Prostate gland (tissue), 2 donors: ENCODE measurements at regions not wholly inside any gene's neighbourhood (a gene's known extent, or its start where the extent isn't known, plus 50 kb on each side); places are given as distances from the start of the nearest gene placed in this dataset.

Source experiments
- CTCF ChIP-seq, 4 experiments: fragments of 200-600 bp in 2 of 4; fragments of 450-650 bp in 2 of 4; sonication (generic) in 2 of 4; IDR thresholded peaks; 1 replicate in 3 of 4; 2 replicates in 1 of 4; pipeline ENCODE4 v1.5.1; 2016 to 2019; ENCODE audit warnings: antibody characterized with exemption in 4 of 4, mild to moderate bottlenecking in 2 of 4, moderate library complexity in 2 of 4
- POLR2A ChIP-seq: fragments of 450-650 bp; IDR thresholded peaks from one replicate; pipeline ENCODE4 v1.6.1; 2016; ENCODE audit warnings: antibody characterized with exemption, mild to moderate bottlenecking

- TF ChIP-seq POLR2A (no peak), CTCF (IDR thresholded peaks at IDR 0.05) (no peak)
These were observed 223.7 kb downstream of the MRPL39 start for GRCh38 chr21:25383545-25383944.
